HL-60 (cell line): ENCODE measurements at regions not wholly inside any gene's neighbourhood (a gene's known extent, or its start where the extent isn't known, plus 50 kb on each side); places are given as distances from the start of the nearest gene placed in this dataset.

Experiments
- POLR2AphosphoS5 ChIP-seq: IDR thresholded peaks from 2 replicates; pipeline ENCODE4 v1.6.1; 2012; ENCODE audit warnings: low read depth
- TF ChIP-seq, protein P1 (sequence below): IDR thresholded peaks from one replicate; pipeline ENCODE4 v1.5.1; 2011; ENCODE audit warnings: low read length, control low read depth, inconsistent platforms; ENCODE audit not compliant: insufficient read depth
- TF ChIP-seq, protein P2 (sequence below): IDR thresholded peaks from 2 replicates; pipeline ENCODE4 v1.6.1; 2012; ENCODE audit warnings: low read depth; ENCODE audit not compliant: insufficient replicate concordance

DNA sequence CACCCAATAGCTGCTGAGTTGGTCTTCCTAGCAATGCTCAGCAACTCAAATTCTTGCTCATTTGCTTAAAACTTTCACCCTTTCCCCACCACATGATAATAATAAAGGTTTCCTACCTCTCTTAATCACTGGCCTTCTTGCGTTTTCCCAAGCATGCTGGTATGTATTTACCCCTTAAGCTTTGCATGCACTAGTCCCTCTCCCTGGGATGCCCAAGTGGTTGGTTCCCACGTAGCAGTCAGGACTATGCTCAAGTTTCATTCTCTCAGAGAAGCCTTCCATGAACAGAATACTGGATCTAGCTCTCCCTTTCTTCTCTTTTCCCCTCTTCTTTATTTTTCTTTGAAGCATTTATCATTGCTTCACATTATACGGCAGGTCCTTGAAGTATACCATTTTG is 108.8 kb downstream of the KBTBD8 start:
- TF ChIP-seq, protein P1, sequence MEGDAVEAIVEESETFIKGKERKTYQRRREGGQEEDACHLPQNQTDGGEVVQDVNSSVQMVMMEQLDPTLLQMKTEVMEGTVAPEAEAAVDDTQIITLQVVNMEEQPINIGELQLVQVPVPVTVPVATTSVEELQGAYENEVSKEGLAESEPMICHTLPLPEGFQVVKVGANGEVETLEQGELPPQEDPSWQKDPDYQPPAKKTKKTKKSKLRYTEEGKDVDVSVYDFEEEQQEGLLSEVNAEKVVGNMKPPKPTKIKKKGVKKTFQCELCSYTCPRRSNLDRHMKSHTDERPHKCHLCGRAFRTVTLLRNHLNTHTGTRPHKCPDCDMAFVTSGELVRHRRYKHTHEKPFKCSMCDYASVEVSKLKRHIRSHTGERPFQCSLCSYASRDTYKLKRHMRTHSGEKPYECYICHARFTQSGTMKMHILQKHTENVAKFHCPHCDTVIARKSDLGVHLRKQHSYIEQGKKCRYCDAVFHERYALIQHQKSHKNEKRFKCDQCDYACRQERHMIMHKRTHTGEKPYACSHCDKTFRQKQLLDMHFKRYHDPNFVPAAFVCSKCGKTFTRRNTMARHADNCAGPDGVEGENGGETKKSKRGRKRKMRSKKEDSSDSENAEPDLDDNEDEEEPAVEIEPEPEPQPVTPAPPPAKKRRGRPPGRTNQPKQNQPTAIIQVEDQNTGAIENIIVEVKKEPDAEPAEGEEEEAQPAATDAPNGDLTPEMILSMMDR = no peak
- no peak for TF ChIP-seq POLR2AphosphoS5
- TF ChIP-seq, protein P2, sequence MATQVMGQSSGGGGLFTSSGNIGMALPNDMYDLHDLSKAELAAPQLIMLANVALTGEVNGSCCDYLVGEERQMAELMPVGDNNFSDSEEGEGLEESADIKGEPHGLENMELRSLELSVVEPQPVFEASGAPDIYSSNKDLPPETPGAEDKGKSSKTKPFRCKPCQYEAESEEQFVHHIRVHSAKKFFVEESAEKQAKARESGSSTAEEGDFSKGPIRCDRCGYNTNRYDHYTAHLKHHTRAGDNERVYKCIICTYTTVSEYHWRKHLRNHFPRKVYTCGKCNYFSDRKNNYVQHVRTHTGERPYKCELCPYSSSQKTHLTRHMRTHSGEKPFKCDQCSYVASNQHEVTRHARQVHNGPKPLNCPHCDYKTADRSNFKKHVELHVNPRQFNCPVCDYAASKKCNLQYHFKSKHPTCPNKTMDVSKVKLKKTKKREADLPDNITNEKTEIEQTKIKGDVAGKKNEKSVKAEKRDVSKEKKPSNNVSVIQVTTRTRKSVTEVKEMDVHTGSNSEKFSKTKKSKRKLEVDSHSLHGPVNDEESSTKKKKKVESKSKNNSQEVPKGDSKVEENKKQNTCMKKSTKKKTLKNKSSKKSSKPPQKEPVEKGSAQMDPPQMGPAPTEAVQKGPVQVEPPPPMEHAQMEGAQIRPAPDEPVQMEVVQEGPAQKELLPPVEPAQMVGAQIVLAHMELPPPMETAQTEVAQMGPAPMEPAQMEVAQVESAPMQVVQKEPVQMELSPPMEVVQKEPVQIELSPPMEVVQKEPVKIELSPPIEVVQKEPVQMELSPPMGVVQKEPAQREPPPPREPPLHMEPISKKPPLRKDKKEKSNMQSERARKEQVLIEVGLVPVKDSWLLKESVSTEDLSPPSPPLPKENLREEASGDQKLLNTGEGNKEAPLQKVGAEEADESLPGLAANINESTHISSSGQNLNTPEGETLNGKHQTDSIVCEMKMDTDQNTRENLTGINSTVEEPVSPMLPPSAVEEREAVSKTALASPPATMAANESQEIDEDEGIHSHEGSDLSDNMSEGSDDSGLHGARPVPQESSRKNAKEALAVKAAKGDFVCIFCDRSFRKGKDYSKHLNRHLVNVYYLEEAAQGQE = no peak
